ENCODE measurements at regions not wholly inside any gene's neighbourhood (a gene's known extent, or its start where the extent isn't known, plus 50 kb on each side); places are given as distances from the start of the nearest gene placed in this dataset.

GRCh38 chr6:26252077-26252472 is 112.9 kb upstream of the BTN3A2 start:
- Histone ChIP-seq H3K27me3 (ENCODE audit: control insufficient read depth in 4 of 4, insufficient read depth in 4 of 4, low read length in 3 of 4) (peaks cover 0 to 18% (median 7%) of the 10 kb centered on the region in 4 donors), H3K4me1 (ENCODE audit: control insufficient read depth in 4 of 4, insufficient read depth in 4 of 4, low read length in 3 of 4) (peaks cover 0 to 3% (median 1%) of the 10 kb centered on the region in 4 donors), H3K27ac (ENCODE audit: low read depth in 1 of 2, low read length in 2 of 2) (no peak overlapping the region), H3K9me3 (ENCODE audit: control insufficient read depth in 4 of 4, low read length in 3 of 4) (peaks cover 0 to 9% (median 2%) of the 10 kb centered on the region in 4 donors), H3K4me3 (ENCODE audit: low read depth in 1 of 3, low read length in 3 of 3) (peak overlapping the region in 2 of 3 donors; percentile 18 to 57), H3K36me3 (ENCODE audit: control insufficient read depth in 4 of 4, insufficient read depth in 3 of 4, low read depth in 1 of 4, low read length in 3 of 4) (no peaks in the 10 kb centered on the region), H3K9ac (ENCODE audit: low read depth in 1 of 2, low read length in 2 of 2) (peak overlapping the region in 1 of 2 donors; percentile 69)
- WGBS = 39% methylated on average over 5 of the region's 5 CpGs
- TF ChIP-seq MAX (IDR thresholded peaks at IDR 0.05) (no peak), SP1 (IDR thresholded peaks at IDR 0.05) (no peak), EGR1 (IDR thresholded peaks at IDR 0.05; ENCODE audit: low read depth in 2 of 2) (no peak), YY1 (IDR thresholded peaks at IDR 0.05) (no peak), RAD21 (IDR thresholded peaks at IDR 0.05) (no peak), CTCF (IDR thresholded peaks at IDR 0.05; ENCODE audit: low read depth, low read length, missing input control) (no peak), GABPA (IDR thresholded peaks at IDR 0.05 in 1 of 2, conservative IDR thresholded peaks at IDR 0.05 in 1 of 2) (no peak), TAF1 (conservative IDR thresholded peaks at IDR 0.05) (no peak), FOXA2 (IDR thresholded peaks at IDR 0.05) (no peak), HNF4A (conservative IDR thresholded peaks at IDR 0.05) (no peak), ATF3 (IDR thresholded peaks at IDR 0.05) (no peak), JUND (IDR thresholded peaks at IDR 0.05) (no peak), FOXA1 (IDR thresholded peaks at IDR 0.05) (no peak), HNF4G (IDR thresholded peaks at IDR 0.05) (no peak), NR2F2 (IDR thresholded peaks at IDR 0.05) (no peak), ZBTB33 (IDR thresholded peaks at IDR 0.05) (no peak), REST (IDR thresholded peaks at IDR 0.05) (no peak), RXRA (IDR thresholded peaks at IDR 0.05) (no peak)
- DNase-seq (ENCODE audit: low spot score) = no peak

All from liver (tissue), 8 donors.